ENCODE measurements at regions not wholly inside any gene's neighbourhood (a gene's known extent, or its start where the extent isn't known, plus 50 kb on each side); places are given as distances from the start of the nearest gene placed in this dataset.

GRCh38 chr7:32428546-32428945 is 61.6 kb downstream of the LSM5 start:
- DNase-seq: no peak

GRCh38 chr7:32427769-32428291 is 62.4 kb downstream of the LSM5 start:
- DNase-seq: peak; percentile 26

GRCh38 chr7:32416846-32417245 is 73.3 kb downstream of the LSM5 start:
- DNase-seq: no peak

- no peak for DNase-seq
Observed at GRCh38 chr7:32415936-32416335, 74.2 kb downstream of the LSM5 start.

DNA sequence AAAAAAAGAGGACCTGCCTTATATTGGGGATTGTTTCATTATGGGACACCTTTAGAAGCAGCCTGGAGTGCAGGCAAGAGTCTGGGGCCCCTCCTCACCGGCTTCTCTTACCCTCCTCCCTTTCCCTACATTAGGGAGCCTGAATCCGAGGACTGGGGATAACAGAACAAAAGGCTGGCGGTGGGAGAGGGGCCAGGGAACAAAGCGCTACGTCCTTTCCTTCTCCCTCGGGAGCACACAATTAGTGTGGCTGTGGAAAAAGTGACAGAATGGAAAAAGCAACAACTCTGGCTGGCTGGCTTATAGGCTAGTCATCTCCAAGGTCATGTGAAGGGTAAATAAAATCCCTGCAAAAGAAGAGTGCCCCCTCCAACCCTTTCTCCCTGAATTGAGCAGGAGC is 74.7 kb downstream of the LSM5 start:
- DNase-seq: no peak

GRCh38 chr7:32412471-32412870 is 77.7 kb downstream of the LSM5 start:
- no peak for DNase-seq

DNA sequence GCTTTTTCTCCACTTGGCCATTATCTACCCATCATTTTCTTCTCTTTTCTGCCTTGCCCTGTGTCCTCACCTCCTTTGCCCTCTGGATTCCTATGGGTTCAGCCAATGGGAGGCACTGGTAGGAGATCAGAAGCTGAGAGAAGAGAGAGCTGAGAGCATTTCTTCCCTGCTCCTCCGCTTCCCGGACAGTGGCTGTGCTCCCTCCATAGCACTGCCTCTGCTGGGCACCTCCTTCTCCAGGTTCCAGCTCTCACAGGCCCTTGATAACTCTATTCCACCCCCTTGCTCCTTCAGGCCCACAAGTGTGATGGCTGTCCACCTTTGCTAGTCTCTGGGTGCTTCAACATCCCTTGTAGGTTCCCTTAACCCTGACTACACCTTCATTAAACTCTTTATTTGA is 79.6 kb downstream of the LSM5 start:
- DNase-seq: no peak

DNA sequence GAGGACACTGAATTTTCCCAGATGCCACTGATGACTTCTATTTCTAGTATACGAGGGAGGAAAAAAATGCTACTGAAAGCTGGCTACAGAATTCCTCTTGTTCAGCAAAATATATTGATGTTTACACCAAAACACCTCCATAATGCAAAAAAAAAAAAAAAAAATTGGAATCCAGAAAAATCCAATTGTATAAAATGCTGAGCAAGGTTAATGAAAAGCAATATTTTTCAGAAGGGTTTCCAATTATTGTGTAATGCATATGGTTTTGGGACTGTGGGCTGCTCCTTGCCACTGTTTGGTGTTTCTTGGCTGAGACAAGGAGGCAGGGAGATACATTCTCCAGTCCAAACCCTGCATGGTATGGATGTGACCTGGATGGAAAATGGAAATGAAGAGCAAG is 83.8 kb downstream of the LSM5 start:
- no peak for DNase-seq

GRCh38 chr7:32403463-32404229 is 86.5 kb downstream of the LSM5 start:
- no peak for DNase-seq

GRCh38 chr7:32400676-32401075 is 89.5 kb downstream of the LSM5 start:
- no peak for DNase-seq

DNA sequence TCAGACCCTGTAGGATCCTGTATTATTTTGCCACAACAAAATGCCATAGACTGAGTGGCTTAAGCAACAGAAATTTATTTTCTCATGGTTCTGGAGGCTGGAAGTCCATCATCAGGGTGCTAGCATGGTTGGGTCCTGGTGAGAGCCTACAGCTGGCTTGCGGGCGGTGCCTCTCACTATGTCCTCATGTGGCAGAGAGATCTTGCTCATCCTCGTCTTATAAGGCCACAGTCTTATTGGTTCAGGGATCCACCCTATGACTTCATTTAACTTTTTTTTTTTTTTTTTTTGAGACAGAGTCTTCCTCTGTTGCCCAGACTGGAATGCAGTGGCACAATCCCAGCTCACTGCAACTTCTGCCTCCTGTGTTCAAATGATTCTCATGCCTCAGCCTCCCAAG is 90.9 kb downstream of the LSM5 start:
- DNase-seq: no peak

DNA sequence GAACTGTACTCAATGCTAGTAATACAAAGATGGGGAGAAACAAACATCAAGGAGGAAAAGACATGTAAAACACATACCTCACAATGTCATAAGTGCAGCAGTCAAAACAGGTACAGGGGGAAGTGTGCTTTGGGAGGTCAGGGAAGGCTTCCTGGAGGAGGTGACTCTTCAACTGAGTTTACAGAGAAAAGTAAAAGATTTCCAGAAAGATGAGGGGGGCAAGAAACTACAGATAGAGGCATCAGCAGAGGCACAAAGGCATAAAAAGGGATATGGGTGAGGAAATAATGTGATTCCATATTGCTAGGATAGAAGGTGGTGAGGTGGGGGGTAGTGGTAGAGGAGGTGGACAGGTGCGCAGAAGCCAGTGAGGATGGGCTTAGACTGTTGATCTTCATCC is 95.0 kb downstream of the LSM5 start:
- no peak for DNase-seq

DNA sequence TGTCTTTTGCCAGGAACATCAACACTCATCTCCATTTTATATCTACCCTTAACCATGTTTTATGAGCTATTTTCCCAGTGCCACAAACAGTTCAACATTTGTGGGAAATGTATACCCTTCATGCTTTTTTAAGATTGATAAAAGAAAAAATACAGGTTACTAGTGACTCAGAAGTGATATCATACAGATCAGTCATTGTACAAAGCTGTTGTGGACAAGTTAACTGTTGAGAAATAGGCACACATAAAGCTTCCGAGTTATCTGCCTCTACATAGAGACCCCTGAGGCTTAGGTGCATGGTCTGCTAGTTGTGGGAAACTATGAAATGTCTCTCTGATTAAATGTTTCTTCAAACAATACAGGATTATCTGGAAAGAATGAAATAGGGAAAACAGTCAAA is 96.3 kb downstream of the LSM5 start:
- no peak for DNase-seq

GRCh38 chr7:32390210-32390609 is 100.0 kb downstream of the LSM5 start:
- DNase-seq: no peak

- DNase-seq: no peak
Observed at GRCh38 chr7:32385316-32385956, 104.7 kb downstream of the LSM5 start.

DNA sequence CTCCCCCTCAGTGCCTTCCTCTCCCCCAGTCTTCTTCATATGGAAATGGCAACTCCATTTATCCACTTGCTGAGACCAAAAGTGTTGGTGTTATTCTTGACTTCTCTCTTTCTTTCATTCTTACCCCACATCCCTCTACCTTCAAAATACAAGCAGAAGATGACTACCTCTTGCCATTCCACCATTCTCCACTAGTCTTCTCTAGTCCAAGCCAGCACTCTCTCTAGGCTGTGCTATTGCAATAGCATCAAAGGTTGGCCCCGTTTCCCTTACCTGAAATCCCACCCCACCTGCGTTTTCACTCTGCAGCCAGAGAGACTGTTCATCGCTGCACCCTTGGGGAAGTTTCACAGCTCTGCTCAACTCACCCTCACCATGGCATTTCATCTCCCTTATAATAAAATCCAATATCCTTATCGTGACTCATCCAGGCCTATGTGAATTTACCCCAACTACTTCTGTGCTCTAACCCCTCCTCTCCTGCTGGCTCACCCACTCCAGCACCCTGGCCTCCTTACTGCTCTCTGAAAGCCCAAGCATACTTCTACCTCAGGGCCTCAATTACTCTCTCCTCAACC is 109.1 kb downstream of the LSM5 start:
- DNase-seq: no peak

- DNase-seq: no peak
Observed at GRCh38 chr7:32379510-32380112, 110.6 kb downstream of the LSM5 start.

DNA sequence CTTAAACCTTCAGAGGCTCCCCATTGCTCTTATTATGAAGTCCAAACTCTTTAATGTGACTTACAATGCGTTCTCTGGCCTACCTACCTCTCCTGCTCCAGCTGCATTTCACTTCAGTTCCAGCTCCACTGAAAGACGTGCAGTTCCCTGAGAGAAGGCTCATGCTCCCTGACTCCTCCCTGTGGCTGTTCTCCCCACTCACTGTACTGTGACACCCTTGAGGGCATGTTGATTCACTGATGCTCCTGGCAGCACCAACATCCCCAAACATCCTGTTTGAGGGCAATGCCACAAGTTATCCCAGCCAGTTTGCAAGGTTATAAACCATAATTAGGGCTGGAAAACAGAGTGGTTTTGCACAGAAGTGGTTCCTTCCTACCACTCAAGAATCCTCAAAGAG is 111.2 kb downstream of the LSM5 start:
- no peak for DNase-seq

DNA sequence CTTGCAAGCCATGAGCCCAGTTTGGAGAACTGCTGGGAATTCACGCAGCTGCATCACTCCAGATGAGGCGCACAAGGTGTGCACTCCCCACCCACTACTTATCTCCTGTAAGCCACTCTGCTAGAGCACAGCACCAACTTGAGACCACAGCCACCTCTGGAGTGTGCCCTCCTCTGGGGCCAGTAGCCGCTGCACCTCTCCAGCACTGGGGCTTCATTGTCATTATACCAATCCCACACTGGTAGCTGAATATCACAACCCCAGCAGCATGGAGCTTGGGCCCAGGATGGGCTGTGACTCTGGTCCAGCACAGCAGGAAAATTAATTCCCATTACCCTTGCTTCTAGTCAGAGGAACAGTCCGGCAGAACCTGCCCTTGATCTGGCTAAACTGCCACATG is 125.6 kb downstream of the LSM5 start:
- no peak for DNase-seq

DNA sequence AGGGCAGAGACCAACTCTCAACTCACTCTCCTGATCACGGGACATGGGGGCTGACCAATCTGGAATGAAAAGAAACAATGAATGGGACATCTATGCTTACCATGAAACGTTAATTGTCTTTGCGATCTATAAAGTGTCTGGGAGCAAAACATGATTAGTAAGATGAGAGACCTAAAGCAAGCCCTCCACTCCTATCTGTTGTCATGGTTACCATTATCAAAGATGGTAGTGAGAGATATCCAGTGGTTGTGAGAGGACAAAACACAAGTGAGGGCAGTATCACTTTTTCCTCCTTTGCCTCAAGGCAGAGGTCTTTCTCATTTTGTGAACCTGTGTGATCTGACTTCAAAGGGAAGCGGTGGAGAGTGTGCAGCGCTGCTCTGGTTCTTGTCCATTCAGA is 130.1 kb downstream of the LSM5 start:
- no peak for DNase-seq

- DNase-seq: no peak
Observed at GRCh38 chr7:32357535-32358277, 132.5 kb downstream of the LSM5 start.

DNA sequence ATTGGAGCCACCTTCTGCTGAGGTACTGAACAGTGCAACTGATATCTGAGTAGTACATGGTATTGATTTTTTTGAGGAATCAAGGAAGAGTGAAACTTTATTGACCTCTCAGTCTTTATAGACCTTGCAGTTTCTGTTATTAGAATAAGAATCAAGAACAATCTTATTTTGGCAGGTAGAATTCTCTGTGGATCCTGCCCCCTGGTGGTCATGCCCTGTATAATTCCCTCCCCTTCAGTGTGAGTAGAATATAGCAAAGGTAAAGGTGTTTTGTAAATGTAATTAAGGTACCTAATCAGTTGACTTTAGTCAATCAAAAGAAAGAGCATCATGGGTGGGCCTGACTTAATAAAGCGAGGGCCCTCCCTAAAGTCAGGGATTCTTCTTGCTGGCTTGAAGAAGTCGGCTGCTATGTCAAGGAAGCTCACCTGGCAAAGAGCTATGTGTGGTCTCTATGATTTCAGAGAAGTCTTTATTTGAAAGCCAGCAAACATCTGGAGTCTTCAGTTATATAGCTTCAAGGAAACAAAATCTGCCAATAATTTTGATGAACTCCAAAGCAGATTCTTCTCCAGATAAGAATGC is 142.8 kb downstream of the LSM5 start:
- no peak for DNase-seq

DNA sequence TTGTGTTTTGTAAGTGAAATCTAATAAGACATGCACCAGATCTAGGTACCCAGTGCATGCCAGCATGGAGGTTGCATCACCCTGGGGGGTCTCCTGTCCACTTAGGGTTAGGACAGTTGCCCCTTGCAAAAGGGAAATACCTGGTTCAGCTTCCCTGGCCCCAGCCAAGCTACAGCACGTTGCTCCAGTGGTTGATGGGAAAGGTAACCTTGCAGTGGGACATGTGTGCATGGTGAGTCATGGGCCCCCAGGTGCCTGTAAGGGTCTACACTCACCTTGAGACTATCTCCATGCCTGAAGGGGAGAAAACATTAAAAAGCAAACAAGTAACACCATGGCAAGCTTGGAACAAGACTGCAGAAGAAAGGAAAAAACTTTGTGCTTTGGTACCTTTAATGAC is 143.9 kb downstream of the LSM5 start:
- DNase-seq: no peak
